GM12873 (cell line): ENCODE measurements at regions not wholly inside any gene's neighbourhood (a gene's known extent, or its start where the extent isn't known, plus 50 kb on each side); places are given as distances from the start of the nearest gene placed in this dataset.

Experiments
- CTCF ChIP-seq: IDR thresholded peaks from 2 replicates; pipeline ENCODE4 v1.5.1; 2012; ENCODE audit warnings: low read depth, mild to moderate bottlenecking, moderate library complexity, low read length, control low read depth; ENCODE audit not compliant: insufficient read depth; ENCODE audit errors: missing control alignments

GRCh38 chr11:80758787-80759186 lies 1318.0 kb upstream of the TENM4 start:
- no peak for TF ChIP-seq CTCF

- no peak for TF ChIP-seq CTCF
Measured at GRCh38 chr11:80748207-80748925, 1307.5 kb upstream of the TENM4 start.

- no peak for TF ChIP-seq CTCF
Measured at GRCh38 chr11:80746300-80746699, 1305.5 kb upstream of the TENM4 start.

- no peak for TF ChIP-seq CTCF
Measured at GRCh38 chr11:80745416-80745815, 1304.6 kb upstream of the TENM4 start.

GRCh38 chr11:80733790-80734189 lies 1293.0 kb upstream of the TENM4 start:
- TF ChIP-seq CTCF: no peak

GRCh38 chr11:80733361-80733760 lies 1292.5 kb upstream of the TENM4 start:
- TF ChIP-seq CTCF: no peak

- TF ChIP-seq CTCF: peak; percentile 54
Measured at GRCh38 chr11:80727315-80727714, 1286.5 kb upstream of the TENM4 start.

GRCh38 chr11:80726236-80726635 lies 1285.4 kb upstream of the TENM4 start:
- TF ChIP-seq CTCF: no peak
